A673 (cell line): ENCODE measurements at regions not wholly inside any gene's neighbourhood (a gene's known extent, or its start where the extent isn't known, plus 50 kb on each side); places are given as distances from the start of the nearest gene placed in this dataset.

Source experiments
- CTCF ChIP-seq: fragments of 300-800, 200-600 bp; sonication (generic); conservative IDR thresholded peaks from 2 replicates; pipeline ENCODE4 v1.5.1; 2017; ENCODE audit warnings: low read depth, mild to moderate bottlenecking, antibody characterized with exemption, low read length, moderate library complexity, mixed read lengths
- EZH2 ChIP-seq: fragments of 200-600 bp; sonication (generic); IDR thresholded peaks from 2 replicates; pipeline ENCODE4 v1.6.1; 2017; ENCODE audit warnings: borderline replicate concordance, low read depth, mild to moderate bottlenecking, mixed read lengths, antibody characterized with exemption, low read length; ENCODE audit not compliant: poor library complexity, severe bottlenecking

GRCh38 chr1:56437959-56438358 lies 141.4 kb downstream of the PLPP3 start:
- TF ChIP-seq CTCF (no peak), EZH2 (no peak)
